Amygdala (tissue), 56 donors: ENCODE measurements at regions not wholly inside any gene's neighbourhood (a gene's known extent, or its start where the extent isn't known, plus 50 kb on each side); places are given as distances from the start of the nearest gene placed in this dataset.
"Not testable (repeated sequence)": the region's sequence is repeated elsewhere in the genome, so short reads cannot be mapped to it uniquely, and the experiment has no call there.

Source experiments
- DNase-seq, 56 donors: peaks; one replicate each; lab custom pipeline; 2025; lab: John Stamatoyannopoulos, UW

DNA sequence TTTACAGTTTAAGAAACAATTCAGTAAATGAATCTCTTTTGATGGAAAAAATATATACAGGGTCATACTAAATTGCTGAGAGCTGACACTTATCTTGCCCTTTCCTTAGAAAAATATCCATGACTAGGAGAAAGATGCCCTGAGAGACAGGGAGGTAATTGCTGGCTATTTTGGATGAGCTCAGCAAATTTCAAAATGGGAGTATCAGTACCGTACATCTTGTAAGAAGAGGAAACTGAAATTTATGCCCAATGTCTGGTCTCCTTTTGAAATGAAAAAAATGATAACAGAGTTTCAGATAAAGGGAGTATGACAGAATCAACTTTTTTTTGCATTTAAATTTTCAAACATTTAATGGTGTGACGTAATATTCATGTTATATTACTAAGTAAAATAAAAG, 415.8 kb upstream of the CDH10 start:
- DNase-seq = no peak

DNA sequence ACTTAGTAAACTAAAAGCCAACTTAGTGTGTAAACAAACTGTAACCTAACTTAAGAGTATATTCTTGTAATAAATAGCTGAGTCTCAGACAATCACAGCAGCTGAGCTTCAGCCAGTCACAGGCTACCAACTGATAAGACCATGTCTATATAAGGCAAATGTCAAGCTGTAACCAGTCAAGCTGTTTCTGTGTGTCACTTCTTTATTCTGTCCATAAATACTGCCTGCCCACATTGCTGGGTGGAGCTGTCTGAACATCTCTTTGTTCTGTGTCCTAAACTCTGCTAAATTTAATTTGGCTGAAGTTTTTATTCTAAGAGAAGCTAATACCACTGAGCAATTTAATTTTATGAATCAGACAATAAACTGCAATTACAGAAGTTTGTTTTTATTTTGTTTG, 412.1 kb upstream of the CDH10 start:
- DNase-seq = peak in 1 of 56 donors; percentile 12

DNA sequence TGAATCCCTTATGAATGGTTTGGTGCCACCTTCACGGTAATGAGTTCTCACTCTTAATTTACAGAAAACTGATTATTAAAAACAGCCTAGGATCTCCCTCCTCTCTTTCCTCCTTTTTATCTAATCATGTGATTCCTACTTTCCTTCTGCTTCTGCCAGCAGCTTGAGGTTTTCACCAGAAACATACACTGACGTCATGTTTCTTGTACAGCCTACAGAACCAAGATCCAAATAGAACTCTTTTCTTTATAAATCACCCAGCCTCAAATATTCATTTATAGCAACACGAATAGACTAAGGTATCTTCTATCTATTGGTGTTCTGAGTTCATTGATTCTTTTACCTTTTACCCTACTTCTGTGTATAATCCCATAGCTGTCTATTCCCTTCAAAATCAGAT, 388.9 kb upstream of the CDH10 start:
- DNase-seq = no peak

DNA sequence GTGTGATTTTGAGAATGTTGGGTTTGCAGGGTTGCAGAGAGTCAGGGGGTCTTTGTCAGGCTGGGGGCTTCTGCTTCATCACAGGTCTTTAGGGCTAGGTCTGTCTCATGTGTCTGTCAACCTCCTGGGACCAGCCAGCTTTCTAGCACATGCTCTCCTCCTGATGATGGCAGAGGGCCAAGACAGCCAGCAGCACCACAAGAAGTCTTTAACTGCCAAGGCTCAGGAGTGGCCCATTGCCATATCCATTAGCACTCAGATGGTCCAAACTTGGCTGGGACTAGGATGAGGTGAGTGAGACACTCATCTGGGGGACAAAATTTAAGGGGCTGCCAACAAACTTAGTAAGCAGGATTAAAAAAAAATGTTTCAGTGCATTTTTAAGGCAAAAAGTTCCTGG, 384.2 kb upstream of the CDH10 start:
- peak in 13 of 56 donors; percentile 0 to 44 (median 4) for DNase-seq

DNA sequence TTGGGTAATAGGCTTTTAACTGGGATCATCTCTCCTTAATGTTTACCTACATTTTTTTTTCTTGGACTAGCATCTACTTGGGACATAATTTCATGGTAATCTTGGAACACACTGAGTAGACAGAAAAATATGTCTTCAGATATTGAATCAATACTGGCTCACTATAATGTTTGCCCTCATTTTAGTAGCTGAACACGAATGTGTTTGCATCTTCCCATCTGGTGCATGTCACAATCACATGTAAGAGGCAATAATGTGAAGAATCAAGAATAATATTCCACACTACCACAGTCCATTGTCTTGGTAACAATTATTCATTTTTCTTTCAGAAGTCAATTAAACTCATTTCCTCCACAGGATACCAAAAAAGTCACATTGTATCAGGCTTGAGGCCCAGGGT, 382.7 kb upstream of the CDH10 start:
- DNase-seq = no peak

DNA sequence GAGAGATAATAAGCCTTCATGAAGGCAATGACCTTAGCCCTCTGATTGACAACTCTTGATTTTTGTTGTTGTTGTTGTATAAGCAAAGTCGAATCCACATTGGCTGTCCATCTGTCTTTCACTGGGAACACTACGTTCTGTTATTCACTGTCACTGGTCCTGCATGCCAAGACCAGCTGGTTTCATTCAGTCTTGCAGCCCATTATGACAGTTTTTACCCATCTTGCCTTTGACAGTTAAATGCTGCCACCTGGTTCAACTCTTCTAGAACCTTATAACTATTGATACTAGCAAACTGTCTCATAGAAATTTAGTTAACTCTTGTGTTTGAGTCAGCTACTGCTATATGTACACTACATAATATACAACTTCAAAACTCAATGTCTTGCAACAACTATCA, 382.3 kb upstream of the CDH10 start:
- DNase-seq = no peak

DNA sequence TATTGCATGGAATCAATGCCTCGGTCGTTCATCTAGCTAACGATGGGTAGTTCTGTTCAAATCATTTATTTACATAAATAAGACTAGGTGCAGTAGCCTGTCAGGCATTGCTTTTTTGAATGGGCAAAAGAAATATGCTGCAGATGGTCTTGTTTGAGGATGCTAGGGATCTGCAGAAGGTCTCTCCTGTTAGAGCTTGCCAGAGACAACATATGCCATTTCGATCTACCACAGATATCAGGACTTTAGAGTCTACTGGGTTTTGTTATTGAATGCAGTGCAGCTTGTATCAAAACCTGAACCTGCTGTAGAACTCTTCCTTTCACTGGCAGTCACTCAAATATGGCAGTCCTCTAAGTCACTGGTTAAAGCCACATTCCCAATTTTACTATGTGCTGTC, 381.1 kb upstream of the CDH10 start:
- DNase-seq = no peak

DNA sequence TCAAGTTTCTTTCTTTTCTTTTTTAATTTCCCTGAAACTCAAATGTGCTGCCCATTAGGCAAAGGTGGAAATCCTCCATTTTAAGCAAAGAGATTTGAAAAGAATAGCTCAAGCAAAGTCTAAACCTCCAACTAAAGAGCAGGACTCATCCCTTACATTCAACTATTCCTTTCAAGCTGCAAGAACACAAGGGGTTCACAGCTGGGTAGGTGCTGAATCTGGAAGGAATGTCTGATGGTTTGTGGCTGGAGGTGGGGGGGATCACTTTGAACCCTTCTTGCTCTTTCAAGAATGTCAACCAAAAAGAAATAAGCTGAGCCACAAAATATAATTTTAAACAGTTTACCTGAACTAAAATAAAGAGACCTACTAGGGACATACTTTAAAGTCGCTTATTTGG, 375.7 kb upstream of the CDH10 start:
- DNase-seq = no peak

DNA sequence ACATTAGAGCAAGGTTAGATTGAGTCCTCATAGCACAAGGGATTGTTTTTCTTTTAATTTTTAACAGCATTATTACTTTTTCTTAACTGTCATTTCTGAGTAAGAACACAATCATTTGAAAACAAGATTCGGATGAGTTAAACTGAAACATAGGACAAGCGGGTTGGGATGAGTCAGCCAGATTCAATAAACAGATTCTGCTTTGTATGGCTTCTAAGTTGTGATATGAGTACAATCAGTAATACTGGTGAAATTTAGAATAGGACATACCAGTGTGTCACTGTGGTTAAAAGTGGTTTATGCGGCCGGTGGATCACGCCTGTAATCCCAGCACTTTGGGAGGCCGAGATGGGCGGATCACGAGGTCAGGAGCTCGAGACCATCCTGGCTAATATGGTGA, 364.3 kb upstream of the CDH10 start:
- no peak for DNase-seq

DNA sequence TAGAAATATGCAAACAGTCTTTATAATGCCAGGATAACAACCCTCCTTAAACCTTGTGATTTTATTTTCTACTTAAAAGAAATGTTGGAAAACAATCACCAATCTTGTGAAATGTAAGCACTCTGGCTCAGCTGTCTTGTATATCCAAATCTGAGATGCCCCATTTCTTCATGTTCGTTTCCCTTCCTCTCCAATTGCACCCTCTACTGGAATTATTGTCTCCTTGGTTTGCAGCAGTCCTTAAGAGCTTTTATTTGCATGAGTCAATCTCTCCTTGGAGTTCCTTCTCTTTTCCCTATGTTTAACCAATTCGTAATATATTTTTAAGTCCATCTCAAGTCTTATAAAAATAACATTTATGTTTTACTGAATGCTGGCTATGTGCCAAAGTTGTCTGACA, 362.0 kb upstream of the CDH10 start:
- no peak for DNase-seq

DNA sequence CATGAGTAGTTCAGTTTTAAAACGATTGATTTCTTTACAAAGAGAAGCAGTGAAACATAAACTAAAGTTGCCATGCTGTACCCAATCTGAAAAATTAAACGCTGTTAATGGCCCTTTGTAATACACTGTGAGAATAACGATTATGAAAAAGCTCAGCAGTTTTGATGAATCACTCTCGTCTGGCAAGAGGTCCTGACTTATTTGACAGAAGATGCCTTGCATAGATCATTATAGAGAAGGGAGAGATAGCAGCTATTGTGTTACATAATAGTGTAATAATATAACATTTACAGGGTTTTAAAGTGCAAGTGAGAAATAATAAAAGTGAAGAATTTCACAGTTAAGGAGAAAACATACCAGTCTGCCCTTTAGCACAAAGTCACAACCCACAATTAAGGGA, 361.5 kb upstream of the CDH10 start:
- no peak for DNase-seq

DNA sequence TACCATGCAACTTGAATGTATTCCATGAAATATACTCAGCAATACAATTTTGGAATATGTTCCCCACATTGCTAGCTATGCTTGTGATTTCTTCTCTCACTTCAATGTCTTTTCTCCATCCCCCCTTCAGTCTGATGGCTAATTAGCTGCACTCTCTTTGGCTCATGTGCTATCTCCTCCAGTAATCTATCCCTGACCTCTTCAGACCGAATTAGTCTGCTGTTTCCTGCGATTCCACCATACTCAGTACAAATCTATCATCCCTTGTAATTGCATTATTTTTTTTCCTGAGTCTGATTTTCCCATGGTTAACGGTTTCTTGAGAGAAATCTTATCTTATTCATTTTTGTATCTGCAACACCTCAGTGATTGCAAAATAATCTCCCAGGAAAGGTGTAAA, 360.7 kb upstream of the CDH10 start:
- DNase-seq = no peak

DNA sequence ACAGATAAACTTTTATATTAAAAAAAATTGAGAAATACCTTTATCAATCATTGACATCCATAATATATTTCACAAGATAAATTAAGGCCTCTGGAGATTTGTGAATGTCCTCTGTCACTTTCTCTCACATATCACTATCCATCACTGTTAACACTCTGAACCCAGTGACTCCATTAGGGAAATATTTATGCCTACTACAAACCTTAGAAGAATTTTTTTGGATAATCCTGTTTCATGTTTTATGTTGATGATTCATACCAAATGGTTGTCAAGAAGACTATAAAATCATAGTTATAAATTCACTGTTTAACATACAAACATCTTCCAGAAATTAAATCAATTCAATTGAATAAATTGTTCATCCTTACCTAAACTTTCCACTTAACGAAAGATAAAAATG, 357.6 kb upstream of the CDH10 start:
- no peak for DNase-seq

DNA sequence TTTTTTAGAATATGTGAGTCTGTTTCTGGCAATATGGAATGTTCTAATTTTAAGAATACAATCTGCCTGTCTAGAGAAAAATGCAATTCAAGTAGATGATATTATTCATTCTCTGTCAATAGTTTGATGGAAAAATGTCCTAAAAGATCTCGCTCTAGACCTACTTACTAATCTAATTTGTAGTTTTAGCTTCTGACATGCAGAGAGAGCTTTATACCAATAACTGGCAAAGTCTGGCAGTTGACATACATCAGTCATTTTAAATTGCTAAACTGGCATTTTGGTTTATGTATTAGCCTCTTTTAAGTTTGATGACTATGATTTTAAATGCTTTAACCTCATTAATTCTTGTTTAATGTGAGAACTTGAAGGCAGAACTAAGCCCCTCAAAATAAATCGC, 355.0 kb upstream of the CDH10 start:
- DNase-seq = no peak

DNA sequence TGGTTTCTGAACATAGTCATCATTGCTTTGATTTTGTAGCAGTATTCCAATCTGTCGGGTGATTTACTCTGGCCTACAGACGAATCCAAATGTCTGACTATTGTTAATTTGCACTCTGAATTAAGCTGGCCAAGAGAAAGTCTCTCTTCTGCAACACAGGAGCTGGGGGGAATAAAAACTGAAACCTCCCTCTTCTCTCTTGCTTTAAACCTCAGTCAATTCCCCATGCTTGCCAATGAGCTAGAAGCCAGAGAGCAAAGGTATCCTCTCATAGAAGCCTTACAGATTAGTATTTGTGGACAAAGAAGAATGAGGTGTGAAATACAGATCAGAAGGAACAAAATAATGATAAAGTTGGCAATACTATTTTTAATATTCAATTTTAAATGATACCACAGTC, 353.9 kb upstream of the CDH10 start:
- no peak for DNase-seq

DNA sequence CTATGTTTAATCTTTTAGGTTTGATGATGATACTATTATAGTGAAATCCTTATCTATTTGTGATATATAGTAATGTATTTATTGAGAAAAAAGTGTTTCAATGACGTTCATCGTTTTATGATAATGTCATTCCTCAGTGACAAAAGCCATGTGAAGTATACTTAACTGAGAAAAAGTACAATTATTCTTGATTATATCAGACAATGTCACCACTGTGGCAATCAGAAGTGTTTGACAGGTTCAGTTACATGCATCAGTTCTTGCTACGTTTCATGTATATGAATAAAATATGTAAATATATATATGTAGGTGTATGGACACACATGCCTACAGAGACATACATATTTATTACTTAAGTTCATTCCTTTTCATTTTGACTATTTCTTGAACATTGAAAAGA, 341.5 kb upstream of the CDH10 start:
- no peak for DNase-seq

DNA sequence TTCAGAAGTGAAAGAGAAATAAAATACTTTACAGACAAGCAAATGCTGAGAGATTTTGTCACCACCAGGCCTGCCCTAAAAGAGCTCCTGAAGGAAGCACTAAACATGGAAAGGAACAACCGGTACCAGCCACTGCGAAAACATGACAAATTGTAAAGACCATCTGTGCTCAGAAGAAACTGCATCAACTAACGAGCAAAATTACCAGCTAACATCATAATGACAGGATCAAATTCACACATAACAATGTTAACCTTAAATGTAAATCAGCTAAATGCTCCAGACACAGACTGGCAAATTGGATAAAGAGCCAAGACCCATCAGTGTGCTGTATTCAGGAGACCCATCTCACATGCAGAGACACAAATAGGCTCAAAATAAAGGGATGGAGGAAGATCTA, 333.8 kb upstream of the CDH10 start:
- DNase-seq = not testable (repeated sequence)

DNA sequence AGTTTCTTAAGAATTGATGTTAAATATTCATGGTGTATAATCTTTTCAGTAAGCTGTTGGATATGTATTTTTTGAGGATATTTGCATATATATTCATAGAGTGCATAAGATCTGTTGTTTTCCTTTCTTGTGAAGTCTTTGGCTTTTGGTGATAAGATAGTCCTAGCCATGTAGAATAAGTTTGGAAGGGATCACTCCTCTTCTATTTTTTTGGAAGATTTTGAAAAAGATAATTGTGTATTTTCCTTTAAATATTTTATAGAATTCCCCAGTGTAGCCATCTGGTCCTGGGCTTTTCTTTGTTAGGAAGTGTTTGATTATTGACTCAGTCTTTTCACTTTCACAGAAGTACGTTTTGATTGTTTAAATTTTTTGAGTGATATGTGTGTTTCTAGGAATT, 318.8 kb upstream of the CDH10 start:
- DNase-seq = no peak

DNA sequence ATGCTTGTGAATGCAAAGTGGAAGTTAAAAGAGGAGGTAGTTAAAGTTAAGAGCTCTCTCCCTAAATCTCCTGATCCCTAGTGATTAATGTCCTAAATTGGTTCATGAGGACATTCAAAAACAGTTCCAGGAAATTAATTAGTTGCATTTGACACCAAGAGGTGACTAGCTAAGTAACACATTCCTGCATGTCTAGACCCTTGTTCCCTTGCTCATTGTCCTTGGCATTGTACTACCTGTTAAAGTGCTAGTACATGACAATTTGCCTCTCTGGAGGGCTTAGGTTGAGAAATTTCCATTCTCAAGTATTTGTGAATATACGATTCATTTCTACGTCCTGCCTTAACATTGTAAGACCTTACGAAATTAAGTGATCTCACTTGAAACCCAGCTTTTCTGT, 278.6 kb upstream of the CDH10 start:
- no peak for DNase-seq

DNA sequence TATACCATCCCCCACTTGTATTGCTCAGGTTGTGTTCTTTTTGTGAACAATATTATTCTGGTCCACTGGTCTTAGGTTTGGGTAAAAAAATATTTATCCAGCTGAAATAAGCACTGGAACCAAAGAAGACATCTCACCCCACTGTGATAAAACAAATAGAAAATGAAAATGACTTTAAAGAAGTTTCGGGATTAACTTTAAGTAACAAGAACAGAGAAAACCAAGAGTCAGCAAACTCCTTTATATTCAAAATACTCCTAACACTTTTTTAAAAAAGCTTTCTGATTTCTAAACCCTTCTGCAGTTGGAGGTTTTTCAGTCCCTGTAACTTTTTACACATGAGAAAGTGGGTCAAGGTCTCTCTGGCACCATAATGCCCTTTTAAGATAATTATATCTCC, 273.9 kb upstream of the CDH10 start:
- DNase-seq = no peak

DNA sequence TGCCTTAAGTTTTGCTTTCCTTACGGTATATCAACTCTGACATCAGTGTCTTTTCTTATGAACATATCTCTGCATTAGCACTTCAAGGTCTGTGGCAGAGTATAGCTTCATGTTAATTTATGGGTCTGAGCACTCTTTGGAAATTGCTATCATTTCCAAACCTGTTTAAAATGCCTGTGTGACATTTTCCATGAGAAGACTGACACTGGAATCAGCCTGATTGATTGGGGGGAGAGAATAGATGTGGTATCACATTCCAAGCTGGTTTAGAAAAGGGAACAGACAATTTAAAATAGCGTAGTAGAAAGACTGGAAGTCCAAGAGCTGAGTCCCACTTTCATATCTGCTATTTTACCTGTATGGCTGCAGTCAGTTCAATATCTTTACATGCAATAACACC, 272.1 kb upstream of the CDH10 start:
- DNase-seq = no peak

DNA sequence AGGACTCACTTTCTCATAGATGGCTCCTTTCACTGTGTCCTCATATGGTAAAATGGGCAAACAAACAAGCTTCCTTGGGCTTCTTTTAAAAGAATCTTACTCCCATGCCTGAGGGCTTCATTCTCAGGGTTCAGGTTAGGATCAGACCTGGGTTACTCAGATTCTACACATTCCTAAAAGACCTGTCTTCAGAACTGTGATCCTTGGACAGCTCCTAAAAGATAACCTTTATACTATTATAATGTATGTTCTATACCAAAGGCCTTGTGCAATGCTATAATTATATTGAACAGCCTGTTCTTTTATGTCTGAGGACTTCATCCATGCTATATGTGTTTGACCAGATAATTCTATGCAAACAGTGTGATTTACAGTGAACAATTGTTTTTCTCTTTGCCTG, 264.4 kb upstream of the CDH10 start:
- DNase-seq = no peak

DNA sequence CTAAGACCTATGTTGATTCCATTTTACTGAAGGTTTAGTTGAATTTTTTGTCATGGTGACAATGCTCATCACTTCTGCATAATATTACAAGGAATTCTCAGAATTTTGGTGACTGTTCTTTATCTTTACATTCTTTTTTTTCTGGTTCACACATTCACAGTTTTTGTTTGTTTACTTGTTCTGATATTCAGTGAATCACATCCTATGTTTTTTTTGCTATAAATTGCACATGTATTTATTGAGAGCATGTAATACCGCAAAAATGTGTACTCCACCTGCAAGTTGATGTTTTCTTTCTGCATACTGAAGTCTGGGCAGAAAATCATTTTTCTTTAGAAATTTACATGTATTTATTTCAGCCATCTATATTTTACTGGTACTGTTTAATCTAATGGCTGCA, 261.9 kb upstream of the CDH10 start:
- DNase-seq = no peak

DNA sequence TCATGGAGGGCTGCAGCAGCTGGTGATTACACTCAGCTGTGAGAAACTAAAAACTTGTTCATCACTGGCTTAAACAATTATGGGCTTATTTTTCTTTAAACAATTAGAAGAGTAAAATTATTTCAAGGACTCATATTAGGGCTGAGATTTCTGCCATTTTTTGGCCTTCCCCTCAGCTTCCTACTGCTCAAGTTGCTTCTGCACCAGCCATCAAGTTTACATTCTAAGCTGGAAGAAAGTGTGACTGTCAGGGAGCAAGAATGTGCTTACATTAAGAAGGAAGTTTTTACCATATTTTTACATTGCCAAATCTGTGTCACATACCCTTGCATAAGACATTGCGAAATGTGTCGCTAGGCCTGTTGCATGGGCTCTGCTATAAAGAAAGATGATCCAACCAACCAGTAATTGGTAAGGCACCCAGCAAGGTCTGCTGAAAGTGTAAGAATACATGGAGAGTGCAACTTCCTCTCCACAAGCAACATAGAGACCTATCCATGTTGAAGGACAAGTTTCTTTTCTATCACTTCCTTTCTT, 260.3 kb upstream of the CDH10 start:
- DNase-seq = no peak
